Neuronal stem cell (in vitro differentiated cells): ENCODE measurements at regions not wholly inside any gene's neighbourhood (a gene's known extent, or its start where the extent isn't known, plus 50 kb on each side); places are given as distances from the start of the nearest gene placed in this dataset.

Source experiments
- DNase-seq: peaks from one replicate; pipeline ENCODE4 v3.0.0-alpha.2; 2013; ENCODE audit warnings: low spot score
- H2AFZ ChIP-seq: one replicate; pipeline ENCODE4 v1.6.1; 2013; ENCODE audit warnings: mild to moderate bottlenecking, low read length, inconsistent platforms
- H2AK5ac ChIP-seq: 2 replicates; pipeline ENCODE4 v1.6.1; 2013; ENCODE audit warnings: low read depth, mild to moderate bottlenecking, inconsistent platforms, low read length, moderate library complexity, mixed read lengths
- H2BK120ac ChIP-seq: 2 replicates; pipeline ENCODE4 v1.6.1; 2013; ENCODE audit warnings: low read depth, mild to moderate bottlenecking, inconsistent platforms, low read length, moderate library complexity, mixed read lengths
- H2BK12ac ChIP-seq: one replicate; pipeline ENCODE4 v1.6.1; 2013; ENCODE audit warnings: low read length, inconsistent platforms
- H2BK15ac ChIP-seq: 2 replicates; pipeline ENCODE4 v1.6.1; 2013; ENCODE audit warnings: mild to moderate bottlenecking, low read length, inconsistent platforms, mixed read lengths
- H2BK5ac ChIP-seq: one replicate; pipeline ENCODE4 v1.6.1; 2013; ENCODE audit warnings: inconsistent platforms, mild to moderate bottlenecking, low read length, moderate library complexity
- H3K14ac ChIP-seq: one replicate; pipeline ENCODE4 v1.6.1; 2013; ENCODE audit warnings: low read length, inconsistent platforms
- H3K18ac ChIP-seq: 2 replicates; pipeline ENCODE4 v1.6.1; 2013; ENCODE audit warnings: low read length, inconsistent platforms
- H3K23ac ChIP-seq: 2 replicates; pipeline ENCODE4 v1.6.1; 2013; ENCODE audit warnings: low read depth, mild to moderate bottlenecking, mixed read lengths, low read length, inconsistent platforms; ENCODE audit not compliant: poor library complexity
- H3K27ac ChIP-seq: replicated peaks from 3 replicates; pipeline ENCODE4 v1.5.1; 2013; ENCODE audit warnings: low read length, inconsistent platforms
- H3K27me3 ChIP-seq, 3 experiments: 2 replicates each; pipeline ENCODE4 v1.6.1; 2013; ENCODE audit warnings: low read length in 3 of 3, mild to moderate bottlenecking in 2 of 3, inconsistent platforms in 1 of 3, low read depth in 1 of 3, mixed read lengths in 1 of 3, moderate library complexity in 1 of 3; ENCODE audit not compliant: control insufficient read depth in 3 of 3, insufficient read depth in 3 of 3
- H3K36me3 ChIP-seq, 2 donors: replicated peaks in 1 of 2; 2 replicates each; pipeline ENCODE4 v1.6.1; 2013; ENCODE audit warnings: low read length in 2 of 2; ENCODE audit not compliant: control insufficient read depth in 2 of 2, insufficient read depth in 2 of 2
- H3K4ac ChIP-seq: 2 replicates; pipeline ENCODE4 v1.6.1; 2013; ENCODE audit warnings: inconsistent platforms, mild to moderate bottlenecking, low read length, moderate library complexity
- H3K4me1 ChIP-seq, 2 donors: 1 replicate in 1 of 2; 2 replicates in 1 of 2; pipeline ENCODE4 v1.6.1; 2013; ENCODE audit warnings: low read length in 2 of 2, low read depth in 1 of 2; ENCODE audit not compliant: control insufficient read depth in 2 of 2, insufficient read depth in 1 of 2
- H3K4me2 ChIP-seq: one replicate; pipeline ENCODE4 v1.6.1; 2013; ENCODE audit warnings: mild to moderate bottlenecking, low read length, inconsistent platforms; ENCODE audit not compliant: insufficient read depth, poor library complexity, severe bottlenecking
- H3K4me3 ChIP-seq, 2 donors: 2 replicates each; pipeline ENCODE4 v1.5.1; 2013; ENCODE audit warnings: low read length in 2 of 2, mild to moderate bottlenecking in 2 of 2, inconsistent platforms in 1 of 2, moderate library complexity in 1 of 2
- H3K79me1 ChIP-seq: one replicate; pipeline ENCODE4 v1.6.1; 2013; ENCODE audit warnings: low read depth, mild to moderate bottlenecking, inconsistent platforms, low read length, moderate library complexity
- H3K9ac ChIP-seq: one replicate; pipeline ENCODE4 v1.6.1; 2013; ENCODE audit warnings: mild to moderate bottlenecking, low read depth, low read length, inconsistent platforms; ENCODE audit not compliant: poor library complexity
- H3K9me3 ChIP-seq, 2 donors: replicated peaks in 1 of 2; 2 replicates each; pipeline versions ENCODE3 to v1.6.1; 2013; ENCODE audit warnings: low read length in 2 of 2, mild to moderate bottlenecking in 2 of 2, inconsistent platforms in 1 of 2, low read depth in 1 of 2, mixed read lengths in 1 of 2, moderate library complexity in 1 of 2; ENCODE audit not compliant: control insufficient read depth in 2 of 2, insufficient read depth in 1 of 2
- H4K8ac ChIP-seq: one replicate; pipeline ENCODE4 v1.6.1; 2013; ENCODE audit warnings: low read depth, mild to moderate bottlenecking, inconsistent platforms, low read length, moderate library complexity
- H4K91ac ChIP-seq: one replicate; pipeline ENCODE4 v1.6.1; 2013; ENCODE audit warnings: low read length, low read depth, mild to moderate bottlenecking, inconsistent platforms; ENCODE audit not compliant: poor library complexity
- WGBS, 2 donors: extraction: QIAGEN DNeasy Blood & Tissue Kit; methylation state at CpG; one replicate each; pipeline ENCODE4 v1.1.7; 2013; ENCODE audit warnings: missing lambda C conversion rate in 2 of 2, mixed read lengths in 1 of 2; ENCODE audit not compliant: insufficient read length in 2 of 2, insufficient replicate concordance in 1 of 2; ENCODE audit errors: extremely low coverage in 2 of 2; 5-methylcytosine and 5-hydroxymethylcytosine counted together

- no peak overlapping the region for H3K4me3 ChIP-seq
- H3K9ac ChIP-seq: no peak overlapping the region
- WGBS, 2 donors: no CpG with 5 or more reads among the region's 2 CpGs
Observed at GRCh38 chr6:50976907-50977306, 158.2 kb downstream of the TFAP2B start.

DNA sequence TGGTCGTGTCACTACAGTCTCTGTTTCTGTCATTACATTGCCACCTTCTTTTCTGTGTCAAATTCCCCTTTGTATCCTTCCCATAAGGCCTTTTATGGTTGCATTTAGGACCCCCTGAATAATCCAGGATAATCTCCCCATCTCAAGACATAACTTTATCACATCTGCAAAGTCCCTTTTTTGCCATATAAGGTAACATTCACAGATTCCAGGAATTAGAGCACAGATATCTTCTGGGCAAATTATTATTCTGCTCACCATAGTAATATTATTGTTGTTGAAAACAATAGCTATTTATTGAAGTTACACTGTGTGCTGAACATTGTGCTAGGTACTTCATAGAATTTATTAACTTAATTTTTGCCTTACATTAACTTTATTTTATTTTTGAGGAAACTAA lies 159.1 kb downstream of the TFAP2B start:
- no CpG with 5 or more reads among the region's 1 CpG for WGBS, 2 donors
- no peak overlapping the region for H2BK12ac ChIP-seq
- H3K4ac ChIP-seq: no peak overlapping the region
- no peak overlapping the region for H4K91ac ChIP-seq
- H3K9ac ChIP-seq: no peak overlapping the region
- H3K9me3 ChIP-seq: no peaks in the 10 kb centered on the region
- no peak overlapping the region for H2AK5ac ChIP-seq
- no peak overlapping the region for H3K27ac ChIP-seq
- no peak overlapping the region for H3K14ac ChIP-seq
- no peak for DNase-seq
- no peaks in the 10 kb centered on the region for H3K27me3 ChIP-seq
- H2BK15ac ChIP-seq: no peak overlapping the region
- H3K18ac ChIP-seq: no peak overlapping the region
- H2AFZ ChIP-seq: no peak overlapping the region
- H3K4me1 ChIP-seq: no peaks in the 10 kb centered on the region
- no peaks in the 10 kb centered on the region for H3K79me1 ChIP-seq
- no peak overlapping the region for H4K8ac ChIP-seq
- H3K36me3 ChIP-seq: no peaks in the 10 kb centered on the region
- H2BK5ac ChIP-seq: no peak overlapping the region
- no peak overlapping the region for H3K4me2 ChIP-seq
- no peak overlapping the region for H3K23ac ChIP-seq
- H2BK120ac ChIP-seq: no peak overlapping the region
- H3K4me3 ChIP-seq: no peak overlapping the region

More at GRCh38 chr6:50976907-50977306, 158.2 kb downstream of the TFAP2B start:
- Histone ChIP-seq H3K23ac (no peak overlapping the region), H3K18ac (no peak overlapping the region), H3K4me1 (no peaks in the 10 kb centered on the region), H4K8ac (no peak overlapping the region), H2BK5ac (no peak overlapping the region), H3K79me1 (no peaks in the 10 kb centered on the region), H3K4me2 (no peak overlapping the region), H3K27ac (no peak overlapping the region), H2BK12ac (no peak overlapping the region), H2AFZ (no peak overlapping the region), H3K9me3 (no peaks in the 10 kb centered on the region), H2BK15ac (no peak overlapping the region), H2AK5ac (no peak overlapping the region), H3K4ac (no peak overlapping the region), H3K27me3 (no peaks in the 10 kb centered on the region), H2BK120ac (no peak overlapping the region), H4K91ac (no peak overlapping the region), H3K36me3 (no peaks in the 10 kb centered on the region), H3K14ac (no peak overlapping the region)
- DNase-seq: no peak

GRCh38 chr6:50978380-50979170 lies 159.9 kb downstream of the TFAP2B start:
- H2BK120ac ChIP-seq: no peak overlapping the region
- H3K79me1 ChIP-seq: no peaks in the 10 kb centered on the region
- no peak overlapping the region for H3K4me2 ChIP-seq
- no peak overlapping the region for H3K14ac ChIP-seq
- H2AK5ac ChIP-seq: no peak overlapping the region
- no peak overlapping the region for H2BK12ac ChIP-seq
- no peak overlapping the region for H3K4me3 ChIP-seq
- H3K23ac ChIP-seq: no peak overlapping the region
- no peak for DNase-seq
- no CpG with 5 or more reads among the region's 4 CpGs for WGBS, 2 donors
- H3K9ac ChIP-seq: no peak overlapping the region
- H4K91ac ChIP-seq: no peak overlapping the region
- no peak overlapping the region for H4K8ac ChIP-seq
- H3K9me3 ChIP-seq: no peaks in the 10 kb centered on the region
- H2AFZ ChIP-seq: no peak overlapping the region
- no peak overlapping the region for H3K27ac ChIP-seq
- H2BK5ac ChIP-seq: no peak overlapping the region
- H3K4ac ChIP-seq: no peak overlapping the region
- H3K4me1 ChIP-seq: no peaks in the 10 kb centered on the region
- no peak overlapping the region for H2BK15ac ChIP-seq
- no peaks in the 10 kb centered on the region for H3K36me3 ChIP-seq
- H3K18ac ChIP-seq: no peak overlapping the region
- H3K27me3 ChIP-seq: no peaks in the 10 kb centered on the region

DNA sequence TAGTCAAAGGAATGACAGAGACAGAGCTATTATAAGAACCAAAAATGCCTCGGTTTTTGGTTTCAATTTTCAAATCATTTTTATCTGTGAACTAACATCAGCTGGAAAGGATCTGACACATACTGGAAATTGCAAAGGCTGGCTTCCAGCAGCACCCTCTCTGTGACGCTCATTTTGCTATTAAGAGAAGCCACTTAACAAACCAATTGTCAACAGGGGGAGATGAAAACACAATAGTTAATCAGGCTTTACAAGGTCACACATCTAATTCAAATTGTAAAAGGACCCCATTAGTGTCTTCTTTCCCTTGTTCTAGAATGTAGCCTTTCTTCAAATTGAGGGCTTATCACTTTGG lies 160.5 kb downstream of the TFAP2B start:
- H3K9ac ChIP-seq: no peak overlapping the region
- no peaks in the 10 kb centered on the region for H3K79me1 ChIP-seq
- WGBS, 2 donors: no CpG with 5 or more reads among the region's 2 CpGs
- no peak overlapping the region for H2AFZ ChIP-seq
- H3K4ac ChIP-seq: no peak overlapping the region
- no peak for DNase-seq
- H3K4me3 ChIP-seq: no peak overlapping the region
- H3K27me3 ChIP-seq: no peaks in the 10 kb centered on the region
- no peak overlapping the region for H2BK5ac ChIP-seq
- no peaks in the 10 kb centered on the region for H3K9me3 ChIP-seq
- no peak overlapping the region for H3K14ac ChIP-seq
- H4K8ac ChIP-seq: no peak overlapping the region
- no peak overlapping the region for H3K4me2 ChIP-seq
- no peak overlapping the region for H2BK12ac ChIP-seq
- H4K91ac ChIP-seq: no peak overlapping the region
- H3K36me3 ChIP-seq: no peaks in the 10 kb centered on the region
- H3K4me1 ChIP-seq: no peaks in the 10 kb centered on the region
- no peak overlapping the region for H3K18ac ChIP-seq
- H2BK15ac ChIP-seq: no peak overlapping the region
- H3K27ac ChIP-seq: no peak overlapping the region
- no peak overlapping the region for H2BK120ac ChIP-seq
- H3K23ac ChIP-seq: no peak overlapping the region
- H2AK5ac ChIP-seq: no peak overlapping the region
